Colon (tissue), 2 donors: ENCODE measurements at regions not wholly inside any gene's neighbourhood (a gene's known extent, or its start where the extent isn't known, plus 50 kb on each side); places are given as distances from the start of the nearest gene placed in this dataset.
"Not testable (repeated sequence)": the region's sequence is repeated elsewhere in the genome, so short reads cannot be mapped to it uniquely, and the experiment has no call there.

Experiments
- FAIRE-seq: peaks from 2 replicates; lab custom pipeline; 2012; peaks lifted over from hg19 to GRCh38; lab: Jason Lieb, UNC
- donor health status: control.
- donor health status: control.

DNA sequence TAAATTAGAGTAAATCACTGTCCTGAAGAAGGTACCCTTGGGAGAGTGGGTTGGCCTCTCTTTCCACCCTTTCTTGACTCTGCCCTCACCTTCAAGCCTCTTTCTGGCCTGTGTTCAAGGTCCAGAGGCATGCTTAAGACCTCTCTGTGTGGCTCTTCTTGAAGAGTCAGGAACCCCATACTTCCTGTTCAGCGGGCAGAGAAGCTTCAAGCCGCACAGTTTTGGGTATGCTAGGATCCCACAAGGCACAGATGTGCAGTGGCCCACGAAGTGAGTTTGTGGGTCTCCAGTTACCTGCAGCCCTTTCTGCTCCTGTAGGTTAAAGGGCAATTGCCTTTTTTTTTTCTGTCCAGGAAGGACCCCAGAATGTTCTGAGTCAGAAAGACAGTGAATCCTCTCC lies 113.7 kb downstream of the PPIAL4A start:
- FAIRE-seq, result not testable (repeated sequence)

DNA sequence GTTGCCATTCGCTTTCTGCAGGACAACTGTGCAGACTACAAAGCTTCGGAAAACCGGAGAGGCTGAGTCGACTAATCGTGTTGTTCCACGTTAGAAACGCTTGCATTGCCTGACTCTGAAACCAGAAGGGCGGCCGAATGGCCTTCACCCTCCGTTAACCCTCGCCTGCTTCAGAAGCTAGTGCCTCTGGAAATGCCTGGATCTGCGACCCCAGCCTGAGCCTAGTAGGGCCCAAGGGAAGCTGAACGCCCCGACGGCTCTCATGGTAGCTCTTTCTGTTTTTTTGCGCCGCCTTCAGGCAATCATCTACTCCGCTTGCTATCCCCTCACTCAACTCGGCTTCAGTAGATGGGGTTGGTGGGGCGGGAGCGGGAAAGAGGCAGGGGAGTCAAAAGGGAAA lies 117.3 kb downstream of the PPIAL4A start:
- FAIRE-seq, result not testable (repeated sequence)

DNA sequence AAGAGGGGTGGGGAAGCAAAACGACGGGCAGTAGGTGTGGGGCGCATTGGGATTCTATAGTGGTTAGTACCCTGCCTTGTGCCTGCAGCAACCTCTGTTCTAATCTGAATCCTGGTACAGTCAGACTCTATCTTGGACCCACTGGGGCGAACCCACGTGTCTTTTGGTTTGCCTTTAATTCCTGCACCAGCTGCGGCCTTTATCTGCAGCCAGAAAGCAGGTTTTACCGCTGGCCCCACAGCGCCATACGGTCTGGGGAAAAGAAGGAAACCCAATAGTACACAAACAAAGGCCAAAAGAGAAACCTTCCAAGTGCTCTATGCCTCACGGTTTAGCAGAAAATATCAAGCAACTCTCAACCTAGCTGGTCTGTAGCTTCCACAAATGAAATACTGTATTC lies 118.2 kb downstream of the PPIAL4A start:
- not testable (repeated sequence) for FAIRE-seq

DNA sequence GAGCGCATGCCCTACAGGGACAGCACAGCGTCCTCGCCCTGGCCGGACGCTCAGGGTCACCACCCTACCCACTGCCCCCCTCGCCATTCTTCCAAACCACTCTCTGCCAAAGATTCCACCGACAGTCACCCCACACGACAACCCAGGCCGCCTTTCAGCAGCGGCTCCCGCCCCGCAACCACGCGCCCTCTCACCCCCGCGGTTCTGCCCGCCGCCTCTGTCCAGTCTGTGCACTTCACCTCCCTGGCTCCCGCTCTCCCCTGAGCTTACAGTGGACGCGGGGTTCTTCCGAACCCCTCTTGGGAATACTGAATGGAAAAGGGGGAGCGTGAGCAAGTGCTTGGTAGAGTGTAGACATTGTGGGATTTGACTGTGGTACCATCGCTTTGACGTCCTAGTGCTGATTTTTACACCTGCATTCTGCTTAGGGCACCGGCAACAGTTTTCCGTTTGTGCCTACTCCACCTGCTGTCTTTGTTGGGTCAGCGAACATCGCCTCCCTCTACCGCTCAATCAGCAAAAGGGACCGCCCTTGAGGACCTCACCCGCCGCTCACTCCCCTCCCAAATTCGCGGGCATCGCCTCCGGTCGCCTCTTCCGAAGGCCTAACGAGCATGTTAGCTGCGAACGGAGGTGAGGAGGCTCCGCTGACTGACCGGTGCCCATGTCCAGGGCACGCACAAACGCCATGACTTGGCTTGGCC lies 119.1 kb downstream of the PPIAL4A start:
- not testable (repeated sequence) for FAIRE-seq

DNA sequence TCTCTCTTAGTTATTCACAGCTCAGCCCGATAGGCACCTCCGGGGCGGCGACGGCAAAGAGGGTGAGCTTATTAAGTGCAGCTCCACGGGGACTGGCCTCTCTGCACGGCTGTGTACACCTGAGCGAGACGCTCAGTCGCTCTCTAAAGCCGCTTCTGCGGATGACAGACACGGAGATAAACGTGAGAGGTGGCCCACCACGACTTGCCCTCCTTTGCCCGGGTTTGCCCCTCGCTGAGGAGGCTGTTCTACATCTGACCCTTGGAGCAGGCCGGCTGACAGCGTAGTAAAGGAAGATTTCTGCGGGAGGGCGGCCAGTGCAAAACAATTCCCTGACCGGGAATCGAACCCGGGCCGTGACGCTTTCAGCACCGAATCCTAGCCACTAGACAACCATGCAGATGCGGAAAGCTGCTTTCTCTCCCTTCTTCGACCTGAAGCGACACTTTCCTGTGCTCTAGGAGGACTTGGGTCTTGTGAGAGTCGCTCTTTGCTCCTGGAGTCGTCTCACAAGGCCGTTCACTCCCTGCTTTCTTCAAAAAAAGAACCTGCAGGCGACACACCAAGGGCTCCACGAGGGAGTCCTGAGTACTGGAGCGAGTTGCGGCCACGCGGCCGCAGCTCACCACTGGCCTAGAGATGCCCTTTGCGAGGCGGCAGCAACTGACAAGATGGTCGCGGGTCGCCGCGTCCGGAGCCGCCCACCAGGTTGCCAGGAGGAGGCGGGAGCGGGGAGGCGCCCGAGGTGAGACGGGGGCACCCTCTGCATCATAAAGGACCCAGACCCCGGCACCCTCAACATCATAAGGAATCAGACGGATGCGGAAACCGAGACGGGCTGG lies 119.9 kb downstream of the PPIAL4A start:
- FAIRE-seq, result not testable (repeated sequence)

DNA sequence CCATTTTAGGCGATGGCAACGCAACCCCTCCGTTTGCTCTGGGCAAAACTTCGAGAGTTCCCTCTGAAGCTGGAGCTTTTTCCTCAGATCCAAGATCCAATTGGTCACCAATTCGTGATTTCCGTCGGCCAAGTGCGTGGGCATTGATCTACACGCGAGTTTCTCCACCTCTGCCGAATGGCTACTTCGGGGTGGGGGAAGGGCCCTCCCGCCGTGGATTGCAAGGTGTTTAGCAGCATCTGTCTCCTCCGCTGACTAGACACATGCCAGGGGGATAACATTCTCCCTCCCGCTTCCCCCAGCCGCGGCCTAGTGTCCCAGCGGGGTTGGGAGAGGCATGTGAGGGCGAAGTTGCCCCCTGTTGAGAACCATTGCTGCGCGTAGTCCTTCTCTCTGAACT lies 120.6 kb downstream of the PPIAL4A start:
- FAIRE-seq, result not testable (repeated sequence)

DNA sequence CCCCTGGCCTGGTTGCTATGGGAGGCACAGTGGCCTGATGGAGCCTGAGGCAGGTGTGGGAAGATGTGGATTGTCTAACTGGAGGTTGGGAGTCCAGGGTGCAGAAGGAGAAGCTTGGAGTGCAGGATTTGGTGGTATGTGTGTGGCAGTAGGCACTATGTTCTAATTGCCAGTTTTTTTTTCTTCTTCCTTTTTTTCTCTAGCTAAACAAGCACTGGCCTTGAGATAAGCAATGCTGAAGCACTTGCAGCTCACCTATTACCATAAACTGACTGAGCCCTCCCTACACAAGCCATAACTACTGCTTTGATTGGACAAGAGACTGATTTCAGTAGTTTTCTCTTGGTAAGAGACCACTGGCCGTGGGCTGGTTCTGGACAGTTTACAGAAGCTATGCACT lies 123.6 kb downstream of the PPIAL4A start:
- FAIRE-seq, result not testable (repeated sequence)

DNA sequence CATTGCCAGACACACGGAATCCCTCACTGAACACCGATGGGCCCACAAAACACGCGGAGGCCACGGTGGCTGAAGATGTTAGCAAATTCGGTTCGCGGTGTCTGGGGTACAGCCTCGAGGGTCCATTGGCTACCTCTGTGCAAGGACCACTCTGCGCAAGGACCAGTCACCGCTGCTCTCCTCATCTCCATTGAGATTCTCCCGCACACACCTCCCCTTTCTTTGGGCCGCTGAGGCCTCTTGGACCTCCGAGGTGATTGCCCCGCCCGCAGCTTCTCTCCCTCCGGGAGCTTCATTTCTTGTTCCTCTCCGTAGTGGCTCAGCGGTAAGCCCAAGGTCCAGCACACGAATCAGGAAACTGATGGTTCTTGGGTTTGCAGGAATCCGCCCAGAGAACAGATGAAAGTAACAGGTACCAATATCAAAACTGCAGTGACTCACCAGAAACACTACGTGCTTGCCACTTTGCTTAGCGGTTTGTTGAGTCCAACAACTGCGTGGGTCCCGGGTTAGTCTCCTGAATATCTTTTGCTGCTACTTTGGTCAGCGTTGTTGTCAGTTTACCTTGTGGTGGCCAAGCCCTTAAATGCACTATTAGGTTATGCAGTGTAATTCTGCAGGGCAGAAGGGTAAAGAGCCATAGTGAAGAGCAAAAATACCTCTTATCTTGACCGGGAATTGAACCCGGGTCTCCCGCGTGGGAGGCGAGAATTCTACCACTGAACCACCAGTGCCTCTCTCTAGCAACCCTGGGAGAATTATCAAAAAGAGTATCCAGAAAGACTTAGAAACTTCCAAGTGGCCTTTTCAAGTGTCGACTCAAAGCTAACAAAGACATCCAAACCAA lies 126.8 kb downstream of the PPIAL4A start:
- not testable (repeated sequence) for FAIRE-seq

DNA sequence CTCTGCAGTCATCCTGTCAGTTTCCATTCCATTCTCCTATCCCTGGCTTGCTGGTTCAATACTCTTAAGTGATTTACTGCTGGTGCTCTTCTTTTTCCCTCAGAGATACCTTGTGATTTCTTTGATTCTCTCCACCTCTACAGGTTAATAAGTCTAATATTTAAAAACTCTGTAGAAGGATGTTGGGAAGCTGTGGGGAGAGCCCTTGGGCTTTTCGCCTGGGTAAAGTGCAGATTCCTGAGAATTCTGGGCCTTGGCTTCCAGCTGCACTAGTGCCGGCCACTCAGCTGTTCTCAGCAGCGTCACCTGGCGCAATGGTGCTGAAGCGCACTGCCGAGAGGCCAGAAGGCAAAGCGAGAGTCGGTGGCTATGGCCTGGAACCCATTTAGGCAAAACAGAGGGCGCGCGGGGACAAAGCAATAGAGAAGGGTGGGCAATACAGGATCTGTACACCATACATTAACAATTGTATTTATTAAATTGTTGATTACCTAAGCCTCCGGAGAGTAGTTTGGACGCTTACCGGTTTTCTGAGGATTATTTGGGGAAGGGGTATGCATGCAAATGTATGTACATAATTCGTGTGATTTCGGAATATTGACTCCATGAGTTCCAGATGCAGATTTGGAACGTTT lies 130.3 kb downstream of the PPIAL4A start:
- not testable (repeated sequence) for FAIRE-seq

DNA sequence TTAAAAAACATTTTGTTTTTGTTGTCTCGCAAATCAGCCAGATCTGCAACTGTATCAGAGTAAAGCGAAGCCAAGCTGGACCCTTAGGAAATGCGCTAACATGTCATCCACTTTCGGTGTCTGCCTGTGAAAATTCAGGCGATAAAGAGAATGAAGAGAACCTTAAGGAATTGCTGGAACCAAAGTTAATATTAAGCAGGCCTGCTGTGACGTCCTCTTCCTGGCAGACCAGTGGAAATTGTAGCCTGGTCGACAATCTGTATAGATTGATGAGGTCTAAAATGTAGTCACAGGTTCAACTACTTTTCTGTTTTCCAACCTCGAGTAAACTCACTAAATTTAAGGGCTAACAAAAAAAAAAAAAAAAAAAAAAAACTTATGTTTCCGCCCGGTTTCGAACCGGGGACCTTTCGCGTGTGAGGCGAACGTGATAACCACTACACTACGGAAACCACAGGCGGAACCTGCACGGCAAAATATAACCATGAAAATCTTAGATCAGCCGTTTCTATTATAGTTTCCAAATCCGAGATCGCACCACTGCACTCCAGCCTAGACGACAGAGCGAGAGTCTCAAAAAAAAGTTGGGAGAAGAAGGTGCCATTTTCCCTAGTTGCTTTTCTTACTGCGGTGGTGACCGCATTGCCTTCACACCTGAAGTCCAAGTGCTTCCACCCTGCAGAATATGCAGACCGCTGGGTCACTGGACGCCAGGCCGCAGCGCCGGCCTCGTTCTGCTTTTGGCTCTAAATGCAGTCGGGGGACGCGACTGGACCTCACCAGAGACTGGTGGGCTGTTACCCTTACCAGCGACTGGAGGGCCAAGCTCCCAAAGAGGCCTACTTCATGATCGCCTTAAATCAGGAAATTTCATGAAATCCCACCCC lies 131.0 kb downstream of the PPIAL4A start:
- not testable (repeated sequence) for FAIRE-seq

DNA sequence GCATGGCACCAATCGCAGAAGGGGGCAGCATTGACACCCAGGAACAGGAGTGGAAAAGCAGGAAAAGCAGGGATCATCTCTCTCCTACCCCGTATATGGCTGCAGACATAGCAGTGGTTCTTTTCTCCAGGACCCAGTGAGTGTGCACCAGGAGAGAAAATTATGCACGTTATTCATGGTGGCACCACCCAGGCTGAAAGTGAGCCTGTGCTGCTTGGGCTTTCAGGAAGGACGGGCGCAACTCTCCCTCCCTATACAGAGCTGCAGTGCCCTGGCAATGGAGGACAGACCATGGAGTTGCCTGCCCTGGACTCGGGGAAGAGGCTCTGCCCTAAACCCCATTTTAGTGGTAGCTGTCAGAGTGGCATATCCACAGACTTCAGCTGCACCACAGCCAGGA lies 132.1 kb downstream of the PPIAL4A start:
- not testable (repeated sequence) for FAIRE-seq

DNA sequence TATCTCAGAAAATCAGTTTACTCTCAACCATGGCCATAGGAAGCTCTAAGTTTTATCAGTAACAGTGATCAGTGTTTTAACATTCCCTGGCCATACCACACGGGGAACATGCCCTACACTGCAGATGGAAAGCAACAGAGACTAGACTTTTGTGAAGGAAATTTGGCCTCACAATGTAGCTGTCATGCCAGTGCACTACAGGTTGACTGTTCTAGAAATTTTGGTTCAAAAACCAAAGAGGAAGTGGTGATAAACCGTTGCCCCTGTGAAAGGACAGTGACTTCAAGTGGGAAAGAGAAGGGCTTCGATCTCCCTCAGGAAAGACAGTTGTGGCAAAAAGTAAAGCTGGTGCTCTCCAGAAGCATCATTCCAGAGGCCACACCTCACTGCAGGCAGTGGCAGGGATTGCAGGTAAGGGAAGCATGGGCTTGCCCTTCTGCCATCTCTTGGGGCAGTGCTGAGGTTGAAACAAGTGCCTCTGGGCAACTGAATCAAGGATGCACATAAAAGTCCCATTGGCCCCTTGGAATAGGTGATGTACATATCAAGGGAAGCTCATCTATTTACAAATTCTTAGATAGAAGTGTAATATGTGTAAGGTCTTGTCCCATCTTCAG lies 143.4 kb downstream of the PPIAL4A start:
- not testable (repeated sequence) for FAIRE-seq

DNA sequence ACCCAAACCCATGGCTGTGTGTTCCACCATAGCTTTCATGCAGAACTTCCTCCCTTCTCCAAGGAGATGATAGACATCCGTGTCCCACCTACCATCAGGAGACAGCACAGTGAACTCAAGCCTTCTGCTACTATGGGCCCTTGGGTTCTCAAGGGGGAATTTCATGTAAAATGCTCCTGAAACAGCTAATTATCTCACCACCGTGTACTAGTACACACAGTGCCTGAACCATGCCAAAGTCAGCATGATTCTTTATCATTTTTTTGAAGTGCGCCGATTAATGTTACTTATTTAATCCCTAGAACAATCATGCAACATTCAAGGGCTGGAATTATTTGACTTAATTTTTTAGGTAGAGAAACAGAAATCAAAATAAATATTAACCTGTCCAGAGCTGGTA lies 147.2 kb downstream of the PPIAL4A start:
- FAIRE-seq, result not testable (repeated sequence)

DNA sequence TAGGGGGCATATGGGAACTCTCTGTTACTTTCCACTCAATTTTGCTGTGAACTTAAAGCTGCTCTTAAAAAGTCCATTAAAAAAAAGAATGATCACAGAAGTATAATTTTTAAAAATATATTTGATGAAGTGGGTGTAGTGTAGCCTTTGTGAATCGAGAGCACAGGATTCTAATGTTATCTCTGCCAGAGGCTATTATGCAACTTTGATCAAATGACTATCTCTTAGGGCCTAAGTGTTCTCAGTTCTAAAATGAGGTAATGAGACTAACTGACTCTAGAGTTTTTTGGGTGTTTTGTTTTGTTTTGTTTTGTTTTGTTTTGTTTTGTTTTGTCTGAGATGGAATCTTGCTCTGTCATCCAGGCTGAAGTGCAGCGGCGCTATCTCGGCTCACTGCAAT lies 143.2 kb downstream of the FAM72B start:
- FAIRE-seq, result not testable (repeated sequence)

DNA sequence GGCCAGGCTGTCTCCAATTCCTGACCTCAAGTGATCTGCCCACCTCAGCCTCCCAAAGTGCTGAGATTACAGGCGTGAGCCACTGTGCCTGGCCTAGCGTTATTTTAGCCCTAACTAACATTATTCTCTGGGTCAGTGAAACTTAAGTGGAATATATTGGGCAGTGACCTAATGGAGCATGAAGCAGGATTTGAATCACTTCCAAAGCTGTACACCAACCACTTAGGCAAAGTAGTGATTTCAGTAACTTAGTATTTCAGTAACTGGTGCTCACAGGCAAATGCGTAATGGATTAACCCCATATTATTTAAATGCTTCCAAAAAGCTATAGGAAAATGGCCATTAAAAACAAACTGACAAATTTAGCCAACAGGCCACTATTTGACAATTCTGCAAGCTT lies 142.6 kb downstream of the FAM72B start:
- not testable (repeated sequence) for FAIRE-seq

DNA sequence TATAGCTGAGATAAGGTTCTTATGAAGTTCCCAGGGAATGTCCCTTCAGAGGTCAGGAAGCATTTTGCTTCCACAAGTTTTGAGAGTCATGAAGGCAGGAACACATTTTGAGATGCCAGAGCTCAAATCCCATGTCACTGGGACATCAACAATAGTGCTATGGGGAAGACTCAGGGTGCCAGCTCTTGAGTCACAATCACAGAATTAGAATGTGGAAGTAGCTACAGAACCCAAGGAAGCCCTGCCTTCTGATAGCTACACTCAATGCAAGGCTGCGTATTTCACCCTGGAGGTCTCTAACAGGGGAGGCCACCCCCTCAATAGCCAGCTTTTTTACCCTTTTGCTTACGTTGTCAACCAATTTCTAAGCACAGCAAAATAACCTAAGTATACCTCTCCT lies 141.3 kb downstream of the FAM72B start:
- FAIRE-seq, result not testable (repeated sequence)

DNA sequence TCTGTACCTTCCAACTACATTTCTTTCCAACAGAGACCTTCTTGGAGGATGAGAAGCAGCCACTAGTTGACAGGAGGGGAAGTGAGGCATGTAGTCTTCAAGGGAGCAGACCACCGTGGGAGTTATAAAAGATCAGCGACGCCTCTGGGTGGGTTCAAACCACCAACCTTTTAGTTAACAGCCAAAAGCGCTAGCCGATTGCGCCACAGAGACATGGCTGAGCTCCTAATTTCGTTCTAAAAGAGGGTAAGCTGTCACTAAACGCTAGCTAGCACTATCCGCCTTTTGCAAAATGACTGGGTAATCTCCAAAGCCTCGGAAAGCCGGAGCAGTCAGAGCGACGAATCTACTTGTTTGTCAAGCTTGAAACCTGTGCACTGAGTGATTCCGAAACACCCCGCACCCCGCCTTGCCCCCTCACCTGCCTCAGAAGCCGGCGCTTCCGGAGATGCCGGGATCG lies 135.8 kb downstream of the FAM72B start:
- FAIRE-seq, result not testable (repeated sequence)

DNA sequence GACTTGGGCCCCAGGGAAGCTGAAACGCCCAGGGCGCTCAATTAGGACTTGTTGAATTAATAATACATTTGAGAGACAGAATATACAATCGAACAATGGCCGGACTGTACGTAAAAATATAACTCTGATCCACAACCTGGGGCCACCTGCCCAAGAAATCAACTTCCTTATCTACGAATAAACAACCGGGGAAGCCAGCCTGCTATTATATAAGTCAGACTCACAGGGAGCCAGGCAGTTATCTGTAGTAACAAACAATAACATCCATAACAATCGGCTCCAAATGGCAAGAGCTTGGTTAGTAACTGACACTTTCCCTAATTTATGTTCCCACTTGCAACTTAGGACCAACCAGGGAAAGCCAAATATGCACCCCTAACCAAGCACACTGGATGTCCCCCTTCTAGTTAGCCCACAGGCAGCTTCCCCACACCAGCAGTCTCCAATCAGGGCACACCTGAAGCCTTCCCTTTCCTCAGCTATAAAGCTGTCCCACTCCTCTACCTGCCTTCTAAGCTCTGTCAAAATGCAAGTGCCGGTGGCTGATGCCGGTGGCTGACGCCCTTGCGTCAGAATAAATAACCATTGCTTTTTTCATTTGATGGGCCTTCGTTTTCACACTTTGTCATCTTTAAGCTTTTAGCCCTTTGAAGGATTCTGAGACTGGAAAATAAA lies 135.2 kb downstream of the FAM72B start:
- FAIRE-seq, result not testable (repeated sequence)

DNA sequence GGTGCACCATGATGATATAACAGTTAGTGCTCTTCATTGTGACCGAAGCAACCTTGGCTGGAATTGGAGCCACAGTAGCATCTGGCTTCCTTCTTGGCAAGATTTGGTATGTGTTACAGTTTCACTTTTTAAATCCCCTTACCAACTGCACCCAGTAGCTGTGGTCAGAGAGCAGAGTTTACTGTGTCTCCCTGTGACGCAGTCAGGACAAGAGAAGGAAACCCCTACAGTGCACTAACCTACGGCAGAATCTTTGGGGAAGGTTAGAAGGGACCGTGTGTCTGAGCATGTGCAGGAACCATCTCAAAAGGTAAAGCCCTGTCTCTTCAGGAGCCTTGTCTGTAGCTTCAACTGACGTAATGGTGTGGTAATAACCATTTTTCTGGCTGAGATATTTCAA lies 134.0 kb downstream of the FAM72B start:
- not testable (repeated sequence) for FAIRE-seq
